Hepatocyte (in vitro differentiated cells): ENCODE measurements at regions not wholly inside any gene's neighbourhood (a gene's known extent, or its start where the extent isn't known, plus 50 kb on each side); places are given as distances from the start of the nearest gene placed in this dataset.

Experiments used
- EZH2 ChIP-seq: fragments of 200-600 bp; sonication (generic); IDR thresholded peaks from 2 replicates; pipeline ENCODE4 v1.6.1; 2016; ENCODE audit warnings: antibody characterized with exemption, mild to moderate bottlenecking, borderline replicate concordance
- TF ChIP-seq, protein P1 (sequence below): fragments of 200-600 bp; sonication (generic); IDR thresholded peaks from 2 replicates; pipeline ENCODE4 v1.5.1; 2016; ENCODE audit warnings: antibody characterized with exemption, mild to moderate bottlenecking; ENCODE audit not compliant: poor library complexity

DNA sequence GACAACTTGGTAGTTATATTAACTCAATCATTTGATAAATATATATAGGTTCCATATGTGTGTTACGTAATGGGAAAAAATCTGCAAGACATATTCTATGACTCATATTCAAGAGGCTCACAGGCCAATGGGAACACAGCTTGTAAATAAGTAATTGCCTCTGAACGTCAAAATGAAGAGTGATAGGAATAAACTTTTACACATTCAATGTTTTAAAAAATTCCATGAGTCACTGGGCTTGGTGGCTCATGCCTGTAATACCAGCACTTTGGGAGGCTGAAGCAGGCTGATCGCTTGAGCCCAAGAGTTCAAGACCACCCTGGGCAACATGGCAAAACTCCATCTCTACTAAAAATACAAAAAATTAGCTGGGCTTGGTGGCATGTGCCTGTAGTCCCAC lies 209.4 kb upstream of the MCHR2 start:
- TF ChIP-seq, protein P1, sequence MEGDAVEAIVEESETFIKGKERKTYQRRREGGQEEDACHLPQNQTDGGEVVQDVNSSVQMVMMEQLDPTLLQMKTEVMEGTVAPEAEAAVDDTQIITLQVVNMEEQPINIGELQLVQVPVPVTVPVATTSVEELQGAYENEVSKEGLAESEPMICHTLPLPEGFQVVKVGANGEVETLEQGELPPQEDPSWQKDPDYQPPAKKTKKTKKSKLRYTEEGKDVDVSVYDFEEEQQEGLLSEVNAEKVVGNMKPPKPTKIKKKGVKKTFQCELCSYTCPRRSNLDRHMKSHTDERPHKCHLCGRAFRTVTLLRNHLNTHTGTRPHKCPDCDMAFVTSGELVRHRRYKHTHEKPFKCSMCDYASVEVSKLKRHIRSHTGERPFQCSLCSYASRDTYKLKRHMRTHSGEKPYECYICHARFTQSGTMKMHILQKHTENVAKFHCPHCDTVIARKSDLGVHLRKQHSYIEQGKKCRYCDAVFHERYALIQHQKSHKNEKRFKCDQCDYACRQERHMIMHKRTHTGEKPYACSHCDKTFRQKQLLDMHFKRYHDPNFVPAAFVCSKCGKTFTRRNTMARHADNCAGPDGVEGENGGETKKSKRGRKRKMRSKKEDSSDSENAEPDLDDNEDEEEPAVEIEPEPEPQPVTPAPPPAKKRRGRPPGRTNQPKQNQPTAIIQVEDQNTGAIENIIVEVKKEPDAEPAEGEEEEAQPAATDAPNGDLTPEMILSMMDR: no peak
- no peak for TF ChIP-seq EZH2
